Thymus (tissue), 11 donors: ENCODE measurements at regions not wholly inside any gene's neighbourhood (a gene's known extent, or its start where the extent isn't known, plus 50 kb on each side); places are given as distances from the start of the nearest gene placed in this dataset.

Source experiments
- DNase-seq, 9 donors: peaks; one replicate each; pipeline ENCODE4 v3.0.0-alpha.2; 2013; ENCODE audit warnings: low spot score in 9 of 9, low read depth in 6 of 9, missing footprints in 1 of 9
- H3K27ac ChIP-seq, 2 donors: one replicate each; pipeline ENCODE4 v1.5.1; 2013; ENCODE audit warnings: control low read depth in 1 of 2, low read depth in 1 of 2, low read length in 1 of 2, mild to moderate bottlenecking in 1 of 2, moderate library complexity in 1 of 2
- H3K27me3 ChIP-seq, 2 donors: one replicate each; pipeline ENCODE4 v1.5.1; 2013; ENCODE audit warnings: low read length in 1 of 2; ENCODE audit not compliant: control insufficient read depth in 2 of 2, insufficient read depth in 1 of 2
- H3K36me3 ChIP-seq, 2 donors: one replicate each; pipeline ENCODE4 v1.5.1; 2013; ENCODE audit warnings: low read length in 1 of 2, mild to moderate bottlenecking in 1 of 2, moderate library complexity in 1 of 2; ENCODE audit not compliant: control insufficient read depth in 2 of 2, insufficient read depth in 2 of 2
- H3K4me1 ChIP-seq, 2 donors: one replicate each; pipeline ENCODE4 v1.5.1; 2013; ENCODE audit warnings: low read length in 2 of 2; ENCODE audit not compliant: control insufficient read depth in 2 of 2, insufficient read depth in 2 of 2
- H3K4me3 ChIP-seq, 2 donors: one replicate each; pipeline ENCODE4 v1.5.1; 2013; ENCODE audit warnings: low read length in 2 of 2, control low read depth in 1 of 2, mild to moderate bottlenecking in 1 of 2
- H3K9me3 ChIP-seq, 2 donors: one replicate each; pipeline ENCODE4 v1.5.1; 2013; ENCODE audit warnings: low read length in 1 of 2, mild to moderate bottlenecking in 1 of 2; ENCODE audit not compliant: control insufficient read depth in 2 of 2, insufficient read depth in 1 of 2
- WGBS: extraction: QIAGEN DNeasy Blood & Tissue Kit; methylation state at CpG from one replicate; pipeline ENCODE4 v1.1.7; 2013; 5-methylcytosine and 5-hydroxymethylcytosine counted together
- donor health status: healthy.

DNA sequence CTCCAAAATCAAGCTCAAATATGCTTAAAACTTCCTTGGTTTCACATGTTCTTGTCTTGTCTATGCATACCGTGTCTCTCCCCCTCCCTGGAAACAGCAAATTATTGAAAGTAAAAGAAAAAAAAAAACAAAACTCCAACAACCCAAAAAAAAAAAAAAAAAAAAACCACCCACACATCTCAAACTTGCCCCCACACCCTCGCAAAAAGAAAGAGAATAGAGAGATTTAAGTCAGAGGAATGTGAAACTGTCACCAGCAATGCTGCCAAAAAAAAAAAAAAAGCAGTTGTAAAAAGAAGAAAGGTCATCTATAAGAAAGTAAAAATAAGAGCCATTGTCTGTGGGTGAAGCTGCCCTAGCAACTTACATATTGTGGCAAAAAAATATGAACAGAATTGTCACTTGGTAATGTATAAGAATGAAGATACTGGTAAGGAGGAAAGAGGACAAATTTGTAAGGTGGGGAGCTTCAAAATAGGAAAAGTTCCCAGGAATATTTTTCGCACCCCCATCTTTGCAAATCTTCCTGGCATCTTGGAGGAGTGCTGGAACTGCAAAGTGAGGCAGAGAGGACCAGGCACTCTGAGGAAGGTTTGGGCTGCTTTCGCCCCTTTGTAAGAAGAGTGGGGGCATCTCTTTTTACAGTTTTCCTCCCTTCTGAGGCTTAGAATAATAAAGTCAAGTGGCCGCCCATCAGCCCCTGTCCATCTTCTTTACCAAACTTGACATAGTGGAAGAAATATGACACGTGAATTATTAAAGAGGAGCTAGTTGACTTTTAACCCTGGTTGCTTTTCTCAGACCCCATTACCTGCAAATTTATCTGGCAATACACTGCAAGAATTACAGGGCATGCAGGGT is 81.8 kb downstream of the NR2F2 start:
- H3K36me3 ChIP-seq, result no peaks in the 10 kb centered on the region
- no peak overlapping the region for H3K4me3 ChIP-seq
- no peak overlapping the region for H3K27ac ChIP-seq
- no peaks in the 10 kb centered on the region for H3K4me1 ChIP-seq
- no peak for DNase-seq
- no peaks in the 10 kb centered on the region for H3K9me3 ChIP-seq
- H3K27me3 ChIP-seq, result peaks cover 68 to 96% of the 10 kb centered on the region in 2 donors
- WGBS, result 8% methylated on average over 6 of the region's 6 CpGs

DNA sequence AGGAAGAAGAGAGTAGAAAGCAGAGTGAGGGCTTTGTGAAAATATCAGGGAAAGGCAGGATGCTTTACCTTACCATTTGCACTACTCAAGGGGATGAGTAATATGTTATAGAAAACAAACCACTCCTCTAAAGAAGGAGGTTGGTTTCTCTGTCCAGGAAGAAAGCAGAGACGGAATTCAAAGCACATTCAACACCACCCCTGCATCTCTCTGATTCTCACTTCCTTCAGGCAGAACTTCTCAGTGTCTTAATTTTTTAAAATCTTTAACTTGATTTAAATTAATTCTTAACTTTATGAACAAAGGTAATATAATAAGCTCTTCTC is 82.4 kb downstream of the NR2F2 start:
- WGBS, result 6% methylated on average over 1 of the region's 1 CpG
- Histone ChIP-seq H3K27me3 (peaks cover 69 to 96% of the 10 kb centered on the region in 2 donors), H3K4me1 (no peaks in the 10 kb centered on the region), H3K27ac (no peak overlapping the region), H3K4me3 (no peak overlapping the region), H3K36me3 (no peaks in the 10 kb centered on the region), H3K9me3 (no peaks in the 10 kb centered on the region)
- DNase-seq, result no peak

DNA sequence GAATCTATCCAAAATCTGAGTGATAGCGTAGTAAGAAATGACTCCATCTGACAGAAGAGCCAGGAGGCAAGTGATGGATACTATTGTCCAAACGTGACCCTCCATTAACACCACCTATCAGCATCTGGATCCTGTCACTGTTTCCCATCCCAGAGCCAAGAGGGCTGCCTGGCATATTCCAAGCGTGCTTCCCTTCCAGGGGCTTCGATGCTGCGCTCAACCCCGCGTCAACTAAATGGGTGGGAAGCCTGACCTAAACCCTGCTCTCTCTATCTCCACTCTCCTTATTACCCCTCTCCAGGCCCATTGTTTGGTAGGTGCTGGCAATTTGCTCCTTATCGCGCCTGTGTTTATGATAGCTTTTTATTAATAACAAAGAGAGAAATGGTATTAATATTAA is 83.2 kb downstream of the NR2F2 start:
- Histone ChIP-seq H3K4me1 (no peaks in the 10 kb centered on the region), H3K9me3 (no peaks in the 10 kb centered on the region), H3K36me3 (no peaks in the 10 kb centered on the region), H3K27ac (no peak overlapping the region), H3K27me3 (peaks cover 66 to 96% of the 10 kb centered on the region in 2 donors), H3K4me3 (no peak overlapping the region)
- DNase-seq, result no peak
- 8% methylated on average over 9 of the region's 9 CpGs for WGBS

DNA sequence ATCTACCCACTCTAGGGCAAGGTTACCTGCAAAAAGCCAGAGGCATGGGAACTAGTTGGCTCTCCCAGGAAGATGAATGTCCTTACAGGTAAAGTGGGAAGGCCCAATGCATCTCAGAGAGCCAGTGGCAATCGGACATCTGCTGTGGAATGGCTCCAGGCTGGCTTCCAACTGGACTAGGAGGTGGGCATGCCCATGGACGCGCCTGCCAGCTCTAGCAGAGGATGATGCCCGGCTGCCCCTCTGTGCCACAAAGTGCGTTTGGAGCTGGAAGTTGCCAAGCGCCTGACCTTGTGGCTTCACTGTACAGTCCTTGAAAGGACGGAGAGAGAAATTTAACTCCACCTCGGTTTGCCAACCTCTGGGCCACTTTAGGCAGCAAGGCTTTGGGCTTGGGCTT is 84.4 kb downstream of the NR2F2 start:
- no peak overlapping the region for H3K27ac ChIP-seq
- WGBS, result 14% methylated on average over 8 of the region's 8 CpGs
- H3K27me3 ChIP-seq, result peaks cover 56 to 88% of the 10 kb centered on the region in 2 donors

DNA sequence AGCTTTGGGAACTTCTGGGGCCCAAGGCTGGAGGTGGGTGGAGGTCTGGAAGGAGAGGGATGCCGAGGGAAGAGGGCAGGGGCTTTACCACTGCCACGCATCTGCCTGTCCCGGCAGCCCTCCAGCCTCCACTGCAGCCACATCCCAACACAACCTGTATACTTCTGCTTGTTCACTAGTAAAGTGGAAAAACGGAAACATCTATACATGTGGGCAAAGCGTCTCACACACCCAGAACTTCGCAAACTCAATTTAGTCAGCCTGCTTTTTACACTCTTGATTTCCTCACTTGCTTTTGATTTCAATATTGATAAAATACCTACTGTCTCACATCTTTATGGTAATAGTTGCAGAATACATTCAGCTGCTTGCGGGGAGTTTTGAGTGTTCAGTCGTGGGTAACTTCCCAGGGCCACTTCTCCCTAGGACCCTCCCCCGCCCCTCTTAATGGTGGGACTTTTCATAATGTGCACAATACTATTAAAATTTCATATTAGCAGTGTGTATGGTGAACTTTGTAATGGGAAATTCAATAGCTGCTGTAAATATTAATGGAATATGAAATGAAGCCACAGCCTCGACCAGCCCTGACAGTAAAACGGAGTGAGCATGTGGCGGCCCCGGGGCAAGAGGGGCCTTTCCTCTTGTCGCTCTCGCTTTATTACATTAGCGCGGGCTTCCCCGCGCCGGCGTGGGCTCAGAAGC is 85.2 kb downstream of the NR2F2 start:
- WGBS, result 7% methylated on average over 21 of the region's 21 CpGs
- H3K27ac ChIP-seq, result no peak overlapping the region
- no peak for DNase-seq
- H3K27me3 ChIP-seq, result peaks cover 50 to 83% of the 10 kb centered on the region in 2 donors
- no peaks in the 10 kb centered on the region for H3K36me3 ChIP-seq
- H3K4me3 ChIP-seq, result no peak overlapping the region
- H3K9me3 ChIP-seq, result no peaks in the 10 kb centered on the region
- H3K4me1 ChIP-seq, result no peaks in the 10 kb centered on the region

More for the DNA sequence above, 84.4 kb downstream of the NR2F2 start:
- Histone ChIP-seq H3K4me3 (no peak overlapping the region), H3K9me3 (no peaks in the 10 kb centered on the region), H3K4me1 (no peaks in the 10 kb centered on the region), H3K36me3 (no peaks in the 10 kb centered on the region)
- no peak for DNase-seq

DNA sequence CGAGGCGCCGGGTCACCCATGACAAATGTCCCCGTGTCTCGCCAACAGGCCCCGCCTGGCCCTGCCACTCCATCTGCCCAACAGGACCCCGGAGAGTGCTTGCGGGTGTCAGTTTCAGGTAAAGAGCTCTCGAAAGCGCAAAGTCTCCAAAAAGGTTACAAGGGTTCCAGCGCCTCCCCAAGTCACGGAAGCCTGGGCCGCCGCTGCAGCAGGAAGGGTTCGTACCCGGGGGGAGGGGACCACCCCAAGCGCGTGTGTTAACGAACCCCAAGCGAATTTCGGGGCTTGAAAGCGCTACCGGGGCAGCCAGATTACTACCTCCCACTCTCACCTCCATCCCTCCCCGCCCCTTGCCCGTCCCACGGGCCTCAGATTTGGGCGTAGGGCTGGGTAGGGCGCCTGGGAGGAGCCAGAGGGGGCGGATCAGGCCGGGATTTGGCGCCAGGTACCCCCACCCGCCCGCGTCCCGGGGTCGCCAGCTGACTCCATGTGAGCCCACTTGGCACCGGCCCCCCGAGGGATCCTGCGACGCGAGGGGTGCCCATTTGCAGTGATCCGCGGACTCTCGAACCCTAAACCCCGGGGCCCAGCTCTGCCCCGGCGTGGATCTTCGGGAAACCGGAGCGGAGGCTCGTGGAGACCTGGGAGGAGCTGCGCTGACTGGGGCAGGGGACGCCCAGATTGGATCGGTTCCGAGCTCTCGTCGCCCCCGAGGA is 85.9 kb downstream of the NR2F2 start:
- Histone ChIP-seq H3K4me3 (no peak overlapping the region), H3K27ac (no peak overlapping the region), H3K27me3 (peaks cover 44 to 81% of the 10 kb centered on the region in 2 donors), H3K9me3 (no peaks in the 10 kb centered on the region), H3K4me1 (no peaks in the 10 kb centered on the region), H3K36me3 (no peaks in the 10 kb centered on the region)
- 6% methylated on average over 58 of the region's 58 CpGs for WGBS
- DNase-seq, result no peak

DNA sequence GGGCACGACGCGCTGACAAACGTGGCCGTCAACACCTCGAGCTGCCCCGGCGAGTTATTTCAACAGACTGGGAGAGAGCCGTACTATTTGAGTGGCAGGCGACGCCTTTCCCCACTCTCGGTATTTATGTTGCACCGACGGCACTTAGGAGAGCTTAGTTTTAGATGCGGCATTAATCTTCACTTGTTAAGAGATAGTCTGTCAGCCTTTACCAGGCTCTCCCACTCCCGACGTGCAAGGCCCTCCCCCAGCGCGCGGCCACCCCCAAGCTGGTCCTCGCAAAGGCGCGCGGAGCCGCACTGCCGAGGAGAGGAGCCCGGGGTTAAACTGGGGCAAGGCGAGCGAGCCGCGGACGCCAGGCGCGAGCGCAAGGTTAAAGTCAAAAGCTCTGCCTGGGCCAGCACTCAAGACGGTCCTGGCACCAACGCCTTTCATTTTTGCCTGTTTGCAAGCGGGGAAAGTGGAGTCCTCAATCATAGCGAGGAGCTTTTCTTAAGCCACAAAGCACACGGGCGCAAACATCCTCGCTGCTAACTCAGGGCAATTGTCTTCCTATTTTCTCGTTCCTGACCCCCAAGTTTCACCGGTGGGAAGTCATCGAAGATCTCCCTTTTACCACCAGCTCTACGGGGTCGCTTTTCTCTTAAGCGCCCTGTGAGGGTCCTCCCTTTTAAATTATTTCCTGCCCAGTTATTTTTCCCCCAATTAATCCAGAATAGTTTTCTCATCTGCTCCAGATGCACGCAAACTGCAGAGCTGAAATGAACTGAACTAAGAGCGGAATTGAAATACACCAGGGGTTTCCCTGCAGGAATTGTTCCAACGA is 86.6 kb downstream of the NR2F2 start:
- Histone ChIP-seq H3K9me3 (no peaks in the 10 kb centered on the region), H3K27me3 (peaks cover 40 to 77% of the 10 kb centered on the region in 2 donors), H3K36me3 (no peaks in the 10 kb centered on the region), H3K4me1 (no peaks in the 10 kb centered on the region), H3K27ac (no peak overlapping the region), H3K4me3 (no peak overlapping the region)
- WGBS, result 5% methylated on average over 51 of the region's 51 CpGs
- DNase-seq, result no peak

DNA sequence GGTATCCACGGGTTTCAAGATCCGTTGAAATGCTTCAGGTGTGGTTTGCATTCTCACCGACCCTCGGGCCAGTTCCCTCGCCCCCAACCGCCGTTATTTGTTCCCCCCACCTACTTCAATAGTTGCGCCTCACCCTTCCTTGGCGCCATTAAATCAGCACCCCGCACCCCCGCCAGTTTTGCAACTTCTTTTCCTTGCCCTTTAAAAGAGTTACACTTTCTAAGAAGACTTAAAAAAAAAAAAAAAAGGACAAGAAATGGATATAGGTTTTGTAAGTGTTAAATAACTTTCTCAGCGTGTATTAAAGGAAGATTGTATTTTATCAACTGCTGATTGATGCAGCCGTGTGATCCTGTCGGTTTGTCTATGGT is 87.2 kb downstream of the NR2F2 start:
- Histone ChIP-seq H3K27ac (no peak overlapping the region), H3K36me3 (no peaks in the 10 kb centered on the region), H3K4me3 (no peak overlapping the region), H3K9me3 (no peaks in the 10 kb centered on the region), H3K4me1 (no peaks in the 10 kb centered on the region), H3K27me3 (peaks cover 38 to 72% of the 10 kb centered on the region in 2 donors)
- WGBS, result 4% methylated on average over 14 of the region's 14 CpGs
- DNase-seq, result no peak
